HFF-Myc (cell line): ENCODE measurements at regions not wholly inside any gene's neighbourhood (a gene's known extent, or its start where the extent isn't known, plus 50 kb on each side); places are given as distances from the start of the nearest gene placed in this dataset.

Source experiments
- DNase-seq: peaks from one replicate; pipeline ENCODE4 v3.0.0-alpha.2; 2011; ENCODE audit warnings: low read depth; ENCODE audit errors: extremely low read depth
- H3K4me3 ChIP-seq: replicated peaks from 2 replicates; pipeline ENCODE4 v1.5.1; 2011; ENCODE audit warnings: low read depth, mild to moderate bottlenecking, control low read depth, low read length
- TF ChIP-seq, protein P1 (sequence below): IDR thresholded peaks from 2 replicates; pipeline ENCODE4 v1.5.1; 2012; ENCODE audit warnings: mild to moderate bottlenecking, low read depth, low read length, control low read depth; ENCODE audit errors: missing control alignments

DNA sequence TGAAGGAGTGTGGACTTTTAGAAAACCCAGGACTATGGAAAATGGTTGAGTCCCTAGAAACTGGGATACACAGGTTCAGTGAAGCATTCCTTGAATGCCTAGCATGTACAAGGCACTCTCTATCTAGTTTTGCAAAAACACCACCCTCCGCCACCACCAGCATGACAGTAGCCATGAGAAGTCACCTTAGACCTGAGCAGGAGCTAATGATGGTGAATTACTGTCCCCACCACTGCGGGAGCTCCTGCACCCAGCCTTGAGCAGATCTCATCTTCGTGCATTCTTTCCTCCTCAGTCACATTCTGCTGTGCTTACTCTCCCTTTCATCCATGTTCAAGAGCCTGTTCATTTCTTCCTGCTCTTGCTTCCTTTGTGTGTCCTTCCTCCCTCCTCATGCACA is 86.2 kb upstream of the ZNF516 start:
- TF ChIP-seq, protein P1, sequence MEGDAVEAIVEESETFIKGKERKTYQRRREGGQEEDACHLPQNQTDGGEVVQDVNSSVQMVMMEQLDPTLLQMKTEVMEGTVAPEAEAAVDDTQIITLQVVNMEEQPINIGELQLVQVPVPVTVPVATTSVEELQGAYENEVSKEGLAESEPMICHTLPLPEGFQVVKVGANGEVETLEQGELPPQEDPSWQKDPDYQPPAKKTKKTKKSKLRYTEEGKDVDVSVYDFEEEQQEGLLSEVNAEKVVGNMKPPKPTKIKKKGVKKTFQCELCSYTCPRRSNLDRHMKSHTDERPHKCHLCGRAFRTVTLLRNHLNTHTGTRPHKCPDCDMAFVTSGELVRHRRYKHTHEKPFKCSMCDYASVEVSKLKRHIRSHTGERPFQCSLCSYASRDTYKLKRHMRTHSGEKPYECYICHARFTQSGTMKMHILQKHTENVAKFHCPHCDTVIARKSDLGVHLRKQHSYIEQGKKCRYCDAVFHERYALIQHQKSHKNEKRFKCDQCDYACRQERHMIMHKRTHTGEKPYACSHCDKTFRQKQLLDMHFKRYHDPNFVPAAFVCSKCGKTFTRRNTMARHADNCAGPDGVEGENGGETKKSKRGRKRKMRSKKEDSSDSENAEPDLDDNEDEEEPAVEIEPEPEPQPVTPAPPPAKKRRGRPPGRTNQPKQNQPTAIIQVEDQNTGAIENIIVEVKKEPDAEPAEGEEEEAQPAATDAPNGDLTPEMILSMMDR: no peak
- DNase-seq: no peak
- H3K4me3 ChIP-seq: no peak overlapping the region

DNA sequence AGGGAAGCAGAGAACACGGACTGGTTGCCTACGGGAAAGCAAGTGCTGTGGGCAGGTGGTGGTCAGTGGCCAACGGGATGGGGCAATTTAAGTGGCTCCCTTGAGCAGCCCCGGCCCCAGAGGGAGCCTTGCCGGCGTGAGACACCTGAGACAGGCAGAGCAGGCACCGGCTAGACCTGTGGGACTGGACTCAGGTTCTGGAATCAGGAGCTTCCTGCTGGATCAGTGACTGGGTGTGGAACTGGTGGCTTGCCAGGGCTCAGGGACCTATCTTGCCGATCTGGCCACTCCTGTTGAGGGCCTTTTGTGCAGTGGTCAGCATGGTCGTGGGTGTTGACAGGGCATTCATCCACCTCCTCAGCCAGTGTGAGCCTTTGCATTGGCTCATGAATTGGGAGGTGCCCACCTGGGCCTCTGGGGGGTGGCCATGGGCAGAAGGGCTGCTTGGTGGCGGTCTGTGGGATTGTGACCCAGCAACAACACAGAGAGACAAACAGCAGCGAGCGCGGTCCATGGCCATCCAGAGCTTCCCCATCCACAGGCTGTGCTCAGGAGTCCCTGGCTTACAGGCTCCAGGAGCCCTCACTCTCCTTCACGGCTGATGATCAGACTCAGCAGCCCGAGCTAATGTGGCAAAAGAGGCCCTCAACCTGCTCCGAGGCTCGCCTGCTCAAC is 85.4 kb upstream of the ZNF516 start:
- DNase-seq: no peak
- TF ChIP-seq, protein P1: no peak
- no peak overlapping the region for H3K4me3 ChIP-seq

DNA sequence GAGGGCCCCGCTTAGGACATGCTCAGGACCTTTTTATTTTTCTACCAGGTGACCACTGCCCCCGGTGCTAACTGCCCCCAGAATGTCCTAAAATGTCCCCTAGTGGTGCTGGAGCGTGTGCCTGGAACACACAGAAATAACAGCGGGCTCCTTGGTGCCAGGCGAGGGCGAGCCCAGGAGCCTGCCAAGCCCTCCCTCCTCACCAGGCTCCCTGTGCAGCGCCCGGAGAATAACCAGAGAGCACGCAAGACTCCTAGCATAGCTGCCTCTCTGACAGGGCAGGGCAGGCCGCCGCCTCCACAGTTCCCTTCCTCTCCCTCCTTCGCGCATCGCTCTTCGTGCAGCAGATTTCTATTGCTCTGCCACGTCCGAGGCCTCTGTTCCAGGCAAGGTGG is 84.3 kb upstream of the ZNF516 start:
- no peak for DNase-seq
- TF ChIP-seq, protein P1: no peak
- H3K4me3 ChIP-seq: no peak overlapping the region

DNA sequence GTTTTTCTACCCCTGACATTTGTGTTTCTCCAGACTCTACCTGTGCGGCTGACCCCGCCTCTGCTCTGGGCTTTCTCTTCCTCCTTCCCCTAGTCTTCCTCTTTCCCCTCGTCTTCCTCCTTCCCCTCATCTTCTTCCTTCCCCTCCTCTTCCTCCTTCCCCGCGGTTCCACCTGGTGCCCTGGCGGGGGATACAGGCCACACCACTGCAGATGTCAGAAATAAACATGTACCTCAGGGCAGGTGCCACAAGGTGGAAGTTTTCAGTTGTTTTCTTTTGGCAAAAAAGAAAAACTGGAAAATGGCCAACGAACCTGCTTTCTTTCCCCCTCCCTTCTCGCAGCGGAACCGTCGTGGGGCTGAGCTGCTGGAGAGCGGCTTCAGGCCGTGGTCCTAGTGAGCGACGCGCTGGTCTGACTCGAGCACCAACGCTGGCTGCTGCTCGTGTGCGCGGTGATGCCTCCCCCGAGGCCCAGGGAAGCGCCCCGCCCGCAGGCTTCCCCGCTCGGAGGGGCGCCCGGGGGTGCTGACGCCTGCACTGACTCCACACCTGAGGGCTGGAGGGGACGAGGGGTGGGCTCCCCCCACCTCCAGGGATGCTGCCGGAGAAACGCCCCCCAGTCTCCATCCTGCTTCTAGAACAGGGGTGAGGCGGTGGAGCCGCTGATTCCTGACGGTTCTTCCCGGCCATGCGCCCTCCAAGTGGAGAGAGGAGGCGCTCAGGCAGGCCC is 83.7 kb upstream of the ZNF516 start:
- no peak overlapping the region for H3K4me3 ChIP-seq
- TF ChIP-seq, protein P1: no peak
- DNase-seq: no peak

DNA sequence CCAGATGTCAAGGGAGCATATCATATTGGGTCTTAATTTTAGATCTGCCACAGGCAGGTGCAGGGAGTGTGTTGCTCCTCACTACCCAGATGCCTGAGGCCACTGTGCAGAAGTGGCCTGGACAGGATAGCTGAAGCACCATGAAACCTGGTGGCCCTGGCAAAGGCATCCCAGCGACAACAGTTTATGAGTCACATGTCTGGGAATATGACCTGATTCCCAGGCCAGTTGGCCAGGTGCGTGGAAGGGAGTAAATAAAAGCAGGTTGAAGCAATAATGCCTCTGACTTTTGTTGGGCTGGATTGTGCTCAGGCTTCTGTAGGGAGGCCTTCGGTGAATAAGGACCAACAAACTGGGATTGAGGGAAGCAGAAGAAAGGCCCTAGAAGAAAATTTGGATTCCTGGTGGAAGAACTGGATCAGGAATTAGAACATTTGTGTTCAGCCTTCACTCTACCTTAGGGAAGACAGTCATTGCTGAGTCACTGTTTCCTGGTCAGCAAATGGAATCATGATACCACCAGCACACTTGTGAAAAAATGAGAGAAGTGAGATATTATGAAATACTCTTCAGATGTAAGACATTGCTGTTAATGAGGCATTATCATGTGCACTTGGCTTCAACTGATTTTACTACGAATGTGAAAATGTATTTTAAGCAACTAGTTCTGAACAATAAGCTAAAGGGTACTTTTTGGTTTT is 78.4 kb upstream of the ZNF516 start:
- H3K4me3 ChIP-seq: no peak overlapping the region
- no peak for DNase-seq
- TF ChIP-seq, protein P1: no peak

DNA sequence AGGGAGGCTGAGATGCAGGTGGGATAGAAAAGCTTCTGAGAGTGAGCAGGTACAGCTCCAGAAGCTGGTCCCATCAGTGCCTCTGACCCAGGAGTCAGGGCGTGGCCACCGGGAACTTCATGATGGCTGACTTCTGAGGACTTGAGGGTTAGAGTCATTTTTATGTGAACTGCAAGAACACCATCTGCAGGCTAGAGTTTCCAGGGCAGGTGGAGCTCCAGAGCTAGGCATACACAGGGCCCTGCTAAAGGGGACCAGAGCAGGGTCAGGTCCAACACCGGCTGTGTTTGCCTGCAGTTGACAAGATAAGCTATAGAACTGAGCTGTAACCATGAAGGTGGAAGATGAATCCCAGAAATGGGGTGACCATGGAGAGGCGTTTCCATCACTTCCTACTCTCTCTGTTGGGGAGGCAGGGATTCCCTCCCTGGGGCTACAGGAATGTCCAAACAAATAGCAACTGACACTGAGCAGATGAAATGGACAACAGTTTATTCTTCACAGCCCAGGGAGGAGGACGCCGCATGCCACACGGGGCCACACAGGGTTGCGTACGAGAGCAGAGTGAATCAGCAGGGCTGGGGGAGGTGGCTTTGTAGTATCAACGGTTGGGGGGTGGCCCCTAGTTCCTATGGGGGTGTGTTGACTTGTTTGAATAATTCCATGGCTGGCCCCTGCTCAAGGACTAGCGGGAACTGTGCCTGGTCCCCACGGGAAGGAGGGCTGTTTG is 77.6 kb upstream of the ZNF516 start:
- DNase-seq: no peak
- TF ChIP-seq, protein P1: no peak
- H3K4me3 ChIP-seq: no peak overlapping the region
